GM23338 (cell line): ENCODE measurements at regions not wholly inside any gene's neighbourhood (a gene's known extent, or its start where the extent isn't known, plus 50 kb on each side); places are given as distances from the start of the nearest gene placed in this dataset.
A peak's percentile ranks its signal among the peaks of the same experiment; 100 is the strongest.

ENCODE experiments used
- ATAC-seq: fragments of 200-7000 bp; cut with Tn5 transposase; 3 replicates; pipeline ENCODE4 v1.9.1; 2020
- DNase-seq: peaks from one replicate; pipeline ENCODE4 v3.0.0-alpha.2; 2015; ENCODE audit warnings: low spot score
- H2AFZ ChIP-seq: fragments of 200-600 bp; sonication (generic); 2 replicates; pipeline ENCODE4 v1.8.0; 2016; ENCODE audit warnings: antibody characterized with exemption, mild to moderate bottlenecking, moderate library complexity
- H3F3A ChIP-seq: fragments of 200-600 bp; sonication (generic); replicated peaks from 2 replicates; pipeline ENCODE4 v1.8.0; 2017; ENCODE audit warnings: antibody characterized with exemption, mixed run types, low read depth
- H3K27ac ChIP-seq: fragments of 200-600 bp; sonication (generic); 2 replicates; pipeline ENCODE4 v1.6.1; 2016; ENCODE audit warnings: low read depth
- H3K27me3 ChIP-seq: fragments of 200-600 bp; sonication (generic); 2 replicates; pipeline ENCODE4 v1.8.0; 2016; ENCODE audit warnings: mild to moderate bottlenecking, mixed run types, moderate library complexity; ENCODE audit not compliant: insufficient read depth
- H3K36me3 ChIP-seq: fragments of 200-600 bp; sonication (generic); 2 replicates; pipeline ENCODE4 v1.8.0; 2016; ENCODE audit warnings: mild to moderate bottlenecking; ENCODE audit not compliant: insufficient read depth
- H3K4me1 ChIP-seq: fragments of 200-600 bp; sonication (generic); 2 replicates; pipeline ENCODE4 v1.8.0; 2016; ENCODE audit warnings: mild to moderate bottlenecking, moderate library complexity; ENCODE audit not compliant: insufficient read depth
- H3K4me2 ChIP-seq: fragments of 200-600 bp; sonication (generic); 2 replicates; pipeline ENCODE4 v1.7.1; 2017; ENCODE audit warnings: mixed run types
- H3K4me3 ChIP-seq: fragments of 200-600 bp; sonication (generic); 2 replicates; pipeline ENCODE4 v1.6.1; 2016; ENCODE audit warnings: mixed run types
- H3K79me2 ChIP-seq: fragments of 200-600 bp; sonication (generic); replicated peaks from 2 replicates; pipeline ENCODE4 v1.8.0; 2017; ENCODE audit warnings: mild to moderate bottlenecking; ENCODE audit not compliant: insufficient read depth
- H3K9me2 ChIP-seq: fragments of 200-600 bp; sonication (generic); 2 replicates; pipeline ENCODE4 v1.8.0; 2017; ENCODE audit not compliant: insufficient read depth
- H4K20me1 ChIP-seq: fragments of 200-600 bp; sonication (generic); replicated peaks from 2 replicates; pipeline ENCODE4 v1.8.0; 2017; ENCODE audit warnings: mild to moderate bottlenecking; ENCODE audit not compliant: insufficient read depth
- H3K27ac Mint-ChIP-seq: 2 replicates; pipeline ENCODE4 v1.8.0; 2020; ENCODE audit warnings: inconsistent platforms, mild to moderate bottlenecking, moderate library complexity, mixed read lengths
- H3K27me3 Mint-ChIP-seq: 3 replicates; pipeline ENCODE4 v1.8.0; 2022; ENCODE audit warnings: low read depth, mild to moderate bottlenecking, moderate library complexity, mixed read lengths, inconsistent platforms; ENCODE audit not compliant: insufficient read depth, poor library complexity
- H3K36me3 Mint-ChIP-seq: 3 replicates; pipeline ENCODE4 v1.8.0; 2021; ENCODE audit warnings: low read depth, mild to moderate bottlenecking, inconsistent platforms, moderate library complexity, mixed read lengths
- H3K4me1 Mint-ChIP-seq: 3 replicates; pipeline ENCODE4 v1.8.0; 2020; ENCODE audit warnings: mild to moderate bottlenecking, inconsistent platforms, mixed read lengths
- H3K4me3 Mint-ChIP-seq: 3 replicates; pipeline ENCODE4 v1.8.0; 2021; ENCODE audit warnings: moderate library complexity, mild to moderate bottlenecking, inconsistent platforms, mixed read lengths
- H3K9me3 Mint-ChIP-seq: 3 replicates; pipeline ENCODE4 v1.8.0; 2020; ENCODE audit warnings: moderate library complexity, mild to moderate bottlenecking, inconsistent platforms, mixed read lengths
- CTCF ChIP-seq, 2 experiments: fragments of 200-600 bp in 1 of 2; sonication (generic) in 1 of 2; conservative IDR thresholded peaks; 2 replicates each; pipeline versions ENCODE4 v1.5.1 to v1.6.1; 2016 to 2017; ENCODE audit warnings: antibody characterized with exemption in 2 of 2, low read depth in 2 of 2, mild to moderate bottlenecking in 2 of 2, moderate library complexity in 1 of 2
- ETS1 ChIP-seq: IDR thresholded peaks from 2 replicates; pipeline ENCODE4 v1.6.1; 2016; ENCODE audit warnings: antibody characterized with exemption
- EZH2 ChIP-seq: fragments of 200-600 bp; sonication (generic); IDR thresholded peaks from one replicate; pipeline ENCODE4 v1.8.0; 2017; ENCODE audit warnings: antibody characterized with exemption, mild to moderate bottlenecking, low read depth; ENCODE audit not compliant: unreplicated experiment
- EZH2phosphoT487 ChIP-seq: fragments of 200-600 bp; sonication (generic); IDR thresholded peaks from one replicate; pipeline ENCODE4 v1.8.1; 2018; ENCODE audit warnings: antibody characterized with exemption; ENCODE audit not compliant: unreplicated experiment
- POLR2AphosphoS5 ChIP-seq: IDR thresholded peaks from 2 replicates; pipeline ENCODE4 v1.6.1; 2016; ENCODE audit warnings: antibody characterized with exemption, low read depth
- REST ChIP-seq: IDR thresholded peaks from one replicate; pipeline ENCODE4 v1.6.1; 2018; ENCODE audit warnings: antibody characterized with exemption; ENCODE audit not compliant: unreplicated experiment
- STAT1 ChIP-seq: IDR thresholded peaks from one replicate; pipeline ENCODE4 v1.6.1; 2016; ENCODE audit warnings: antibody characterized with exemption; ENCODE audit not compliant: unreplicated experiment
- ZNF114 ChIP-seq: fragments of 250-450 bp; sonication (Bioruptor Pico); IDR thresholded peaks from 2 replicates; pipeline ENCODE4 v1.5.0; 2020; ENCODE audit warnings: mild to moderate bottlenecking, moderate library complexity
- ZNF331 ChIP-seq: fragments of 250-450 bp; sonication (Bioruptor Pico); IDR thresholded peaks from 2 replicates; pipeline ENCODE4 v1.5.0; 2020; ENCODE audit warnings: low read depth, mild to moderate bottlenecking, moderate library complexity
- ZNF462 ChIP-seq: fragments of 250-450 bp; sonication (Bioruptor Pico); IDR thresholded peaks from 2 replicates; pipeline ENCODE4 v1.5.0; 2020; ENCODE audit warnings: mild to moderate bottlenecking, moderate library complexity

- H3K9me3 Mint-ChIP-seq: peaks cover 24% of the 10 kb centered on the region; the same call in 2 of the 3 replicates
- Histone ChIP-seq H3K79me2 (no peaks in the 10 kb centered on the region), H2AFZ (no peak overlapping the region), H3K4me2 (no peak overlapping the region), H3K27me3 (no peaks in the 10 kb centered on the region), H3F3A (no peaks in the 10 kb centered on the region), H3K27ac (no peak overlapping the region), H3K4me1 (no peaks in the 10 kb centered on the region), H4K20me1 (no peaks in the 10 kb centered on the region), H3K9me2 (no peaks in the 10 kb centered on the region), H3K36me3 (no peaks in the 10 kb centered on the region), H3K4me3 (no peak overlapping the region)
- ATAC-seq (peak; percentile 72), DNase-seq (peak; percentile 13)
- H3K4me1 Mint-ChIP-seq: peaks cover 3% of the 10 kb centered on the region; the same call in 2 of the 3 replicates
- no peak overlapping the region for H3K4me3 Mint-ChIP-seq
- TF ChIP-seq EZH2: no peak
- H3K27ac Mint-ChIP-seq: no peak overlapping the region
- H3K27me3 Mint-ChIP-seq: no peaks in the 10 kb centered on the region
- no peaks in the 10 kb centered on the region for H3K36me3 Mint-ChIP-seq
These were observed 224.1 kb upstream of the DPP10 start for GRCh38 chr2:114218383-114218782.

- Histone ChIP-seq H3K27ac (no peak overlapping the region), H2AFZ (no peak overlapping the region), H3K4me2 (no peak overlapping the region), H3K27me3 (no peaks in the 10 kb centered on the region), H3K36me3 (no peaks in the 10 kb centered on the region), H4K20me1 (no peaks in the 10 kb centered on the region), H3K79me2 (no peaks in the 10 kb centered on the region), H3K9me2 (no peaks in the 10 kb centered on the region), H3K4me1 (no peaks in the 10 kb centered on the region), H3K4me3 (no peak overlapping the region), H3F3A (no peaks in the 10 kb centered on the region)
- peaks cover 16% of the 10 kb centered on the region; the same call in 2 of the 3 replicates for H3K9me3 Mint-ChIP-seq
- peaks cover 3% of the 10 kb centered on the region; the same call in 2 of the 3 replicates for H3K4me1 Mint-ChIP-seq
- no peak overlapping the region for H3K4me3 Mint-ChIP-seq
- ATAC-seq: no peak
- no peak overlapping the region for H3K27ac Mint-ChIP-seq
- no peaks in the 10 kb centered on the region for H3K27me3 Mint-ChIP-seq
- DNase-seq: no peak
- H3K36me3 Mint-ChIP-seq: no peaks in the 10 kb centered on the region
- TF ChIP-seq POLR2AphosphoS5 (no peak), CTCF (conservative IDR thresholded peaks at IDR 0.05; ENCODE audit: low read depth in 2 of 2) (no peak), REST (no peak), ETS1 (no peak), STAT1 (no peak), ZNF331 (CRISPR knock-in tag) (no peak), EZH2phosphoT487 (no peak), ZNF114 (CRISPR knock-in tag) (no peak), ZNF462 (CRISPR knock-in tag) (no peak)
These were observed 223.0 kb upstream of the DPP10 start for GRCh38 chr2:114219456-114219855.
